PC-3 (cell line): ENCODE measurements at regions not wholly inside any gene's neighbourhood (a gene's known extent, or its start where the extent isn't known, plus 50 kb on each side); places are given as distances from the start of the nearest gene placed in this dataset.

Source experiments
- ATAC-seq: fragments of 200-7000 bp; cut with Tn5 transposase; 2 replicates; pipeline ENCODE4 v1.9.1; 2020; ENCODE audit warnings: mild to moderate bottlenecking, moderate library complexity
- BruUV-seq: library from RNA; stranded (reverse); fragments of 400-500 nt; replicated peaks from 2 replicates; lab custom pipeline; 2021; lab: Mats Ljungman, UMichigan
- CTCF ChIA-PET: fragments of 300-600 bp; sonication (Branson Sonifier 250); formaldehyde crosslinking; loops from one replicate; lab custom pipeline; 2022; ENCODE audit warnings: antibody characterized with exemption; lab: Charles Lee
- POLR2A ChIA-PET: fragments of 300-600 bp; sonication (Branson Sonifier 250); formaldehyde crosslinking; loops from one replicate; lab custom pipeline; 2022; ENCODE audit warnings: antibody characterized with exemption; ENCODE audit not compliant: unreplicated experiment; lab: Charles Lee
- DNase-seq: peaks from one replicate; pipeline ENCODE4 v3.0.0-alpha.2; 2015
- H2AFZ ChIP-seq: fragments of 300-600 bp; sonication (generic); 2 replicates; pipeline ENCODE4 v1.6.0; 2016; ENCODE audit warnings: antibody characterized with exemption, low read length
- H3F3A ChIP-seq: fragments of 300-600 bp; sonication (generic); one replicate; pipeline ENCODE4 v1.6.0; 2017; ENCODE audit warnings: antibody characterized with exemption, low read length, control low read depth, mild to moderate bottlenecking; ENCODE audit not compliant: unreplicated experiment
- H3K27ac ChIP-seq: fragments of 300-600 bp; sonication (generic); 2 replicates; pipeline ENCODE4 v1.5.1; 2016; ENCODE audit warnings: mild to moderate bottlenecking, low read length
- H3K27me3 ChIP-seq: fragments of 300-600 bp; sonication (generic); 2 replicates; pipeline ENCODE4 v1.6.1; 2016; ENCODE audit warnings: low read length, mixed read lengths
- H3K36me3 ChIP-seq: fragments of 300-600 bp; sonication (generic); 2 replicates; pipeline ENCODE4 v1.6.1; 2016; ENCODE audit warnings: low read depth, mixed run types, low read length, mixed read lengths
- H3K4me1 ChIP-seq: fragments of 300-600 bp; sonication (generic); 2 replicates; pipeline ENCODE4 v1.5.1; 2016; ENCODE audit warnings: low read length; ENCODE audit not compliant: insufficient read depth
- H3K4me2 ChIP-seq: fragments of 300-600 bp; sonication (generic); 2 replicates; pipeline ENCODE4 v1.6.0; 2016; ENCODE audit warnings: low read length
- H3K4me3 ChIP-seq: fragments of 300-600 bp; sonication (generic); 2 replicates; pipeline ENCODE4 v1.5.1; 2016; ENCODE audit warnings: mild to moderate bottlenecking, low read length, mixed read lengths
- H3K79me2 ChIP-seq: fragments of 300-600 bp; sonication (generic); 2 replicates; pipeline ENCODE4 v1.6.1; 2017; ENCODE audit warnings: low read length, mixed read lengths
- H3K9ac ChIP-seq: fragments of 300-600 bp; sonication (generic); 2 replicates; pipeline ENCODE4 v1.6.0; 2016; ENCODE audit warnings: mild to moderate bottlenecking, low read length
- H3K9me2 ChIP-seq: fragments of 300-600 bp; sonication (generic); replicated peaks from 2 replicates; pipeline ENCODE4 v1.6.1; 2016; ENCODE audit warnings: mixed run types, low read length, mixed read lengths
- H3K9me3 ChIP-seq: fragments of 300-600 bp; sonication (generic); 2 replicates; pipeline ENCODE4 v1.6.1; 2016; ENCODE audit warnings: low read length, mixed read lengths
- H4K20me1 ChIP-seq: fragments of 300-600 bp; sonication (generic); 2 replicates; pipeline ENCODE4 v1.6.1; 2016; ENCODE audit warnings: low read length, mixed read lengths
- CTCF ChIP-seq: fragments of 300-600 bp; sonication (generic); conservative IDR thresholded peaks from 2 replicates; pipeline ENCODE4 v1.5.1; 2017; ENCODE audit warnings: antibody characterized with exemption, low read depth, mild to moderate bottlenecking, low read length
- EZH2 ChIP-seq: fragments of 300-600 bp; sonication (generic); IDR thresholded peaks from one replicate; pipeline ENCODE4 v1.6.1; 2017; ENCODE audit warnings: antibody characterized with exemption, mild to moderate bottlenecking, low read length; ENCODE audit not compliant: unreplicated experiment
- EZH2phosphoT487 ChIP-seq: fragments of 300-600 bp; sonication (generic); IDR thresholded peaks from 2 replicates; pipeline ENCODE4 v1.6.1; 2018; ENCODE audit warnings: mild to moderate bottlenecking, antibody characterized with exemption, low read length, borderline replicate concordance
- intact Hi-C: fragments of 100-400 bp; cut with micrococcal nuclease; formaldehyde crosslinking; loops from 2 replicates; pipeline ENCODE4 v1.9.0; 2023

- intact Hi-C loops = no loop called here
- BruUV-seq = no TSS peak
Observed at GRCh38 chr1:195439661-195440060, 1168.6 kb downstream of the KCNT2 start.

GRCh38 chr1:195434566-195435203 lies 1173.6 kb downstream of the KCNT2 start:
- POLR2A ChIA-PET = no interaction called here
- Histone ChIP-seq H3K4me2 (no peak overlapping the region), H3K9me3 (no peaks in the 10 kb centered on the region), H3F3A (no peaks in the 10 kb centered on the region), H3K4me3 (no peak overlapping the region), H3K9ac (no peak overlapping the region), H2AFZ (no peak overlapping the region), H3K36me3 (no peaks in the 10 kb centered on the region), H4K20me1 (no peaks in the 10 kb centered on the region), H3K27me3 (no peaks in the 10 kb centered on the region), H3K79me2 (no peaks in the 10 kb centered on the region), H3K4me1 (no peaks in the 10 kb centered on the region), H3K9me2 (no peaks in the 10 kb centered on the region), H3K27ac (no peak overlapping the region)
- no peak for DNase-seq
- intact Hi-C loops = no loop called here
- TF ChIP-seq EZH2phosphoT487 = no peak
- no peak for TF ChIP-seq EZH2
- TF ChIP-seq CTCF = no peak
- no peak for ATAC-seq
- BruUV-seq = no TSS peak
- CTCF ChIA-PET = no interaction called here

More at GRCh38 chr1:195439661-195440060, 1168.6 kb downstream of the KCNT2 start:
- Histone ChIP-seq H3K4me3 (no peak overlapping the region), H3K9me3 (no peaks in the 10 kb centered on the region), H3F3A (no peaks in the 10 kb centered on the region), H3K27me3 (no peaks in the 10 kb centered on the region), H3K9ac (no peak overlapping the region), H4K20me1 (no peaks in the 10 kb centered on the region), H3K4me2 (no peak overlapping the region), H3K36me3 (no peaks in the 10 kb centered on the region), H3K4me1 (no peaks in the 10 kb centered on the region), H3K79me2 (no peaks in the 10 kb centered on the region), H3K27ac (no peak overlapping the region), H3K9me2 (no peaks in the 10 kb centered on the region), H2AFZ (no peak overlapping the region)
- DNase-seq (no peak), ATAC-seq (no peak)
- POLR2A ChIA-PET = no interaction called here
- TF ChIP-seq EZH2phosphoT487 (no peak), CTCF (no peak), EZH2 (no peak)
- CTCF ChIA-PET = no interaction called here

DNA sequence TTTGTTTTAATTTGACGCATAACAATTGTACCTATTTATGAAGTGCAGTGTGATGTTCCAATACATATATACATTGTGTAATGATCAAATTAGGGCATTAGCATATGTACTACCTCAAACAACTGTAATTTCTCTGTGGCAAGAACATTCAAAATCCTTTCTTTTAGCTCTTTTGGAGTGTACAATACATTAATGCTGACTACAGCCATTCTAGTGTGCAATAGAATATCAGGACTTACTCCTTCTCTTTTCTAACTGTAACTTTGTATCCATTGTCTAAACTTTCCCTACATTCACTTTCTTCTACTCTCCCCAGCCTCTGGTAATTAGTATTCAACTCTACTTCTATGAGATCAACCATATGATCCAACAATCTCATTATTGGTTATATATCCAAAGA lies 1177.4 kb downstream of the KCNT2 start:
- Histone ChIP-seq H3F3A (no peaks in the 10 kb centered on the region), H3K4me3 (no peak overlapping the region), H3K79me2 (no peaks in the 10 kb centered on the region), H3K9me2 (no peaks in the 10 kb centered on the region), H2AFZ (no peak overlapping the region), H3K4me2 (no peak overlapping the region), H3K36me3 (no peaks in the 10 kb centered on the region), H3K4me1 (no peaks in the 10 kb centered on the region), H3K27ac (no peak overlapping the region), H3K9me3 (no peaks in the 10 kb centered on the region), H3K27me3 (no peaks in the 10 kb centered on the region), H3K9ac (no peak overlapping the region), H4K20me1 (no peaks in the 10 kb centered on the region)
- DNase-seq (no peak), ATAC-seq (no peak)
- ChIA-PET POLR2A (no interaction called here), CTCF (no interaction called here)
- TF ChIP-seq EZH2 = no peak
- TF ChIP-seq CTCF = no peak
- TF ChIP-seq EZH2phosphoT487 = no peak
- BruUV-seq = no TSS peak
- intact Hi-C loops = no loop called here
